Bronchial epithelial cell (primary cell): ENCODE measurements at regions not wholly inside any gene's neighbourhood (a gene's known extent, or its start where the extent isn't known, plus 50 kb on each side); places are given as distances from the start of the nearest gene placed in this dataset.
A peak's percentile ranks its signal among the peaks of the same experiment; 100 is the strongest.

Source experiments
- DNase-seq: peaks from one replicate; pipeline ENCODE4 v3.0.0-alpha.2; 2010; ENCODE audit warnings: low read depth
- FAIRE-seq: peaks from 2 replicates; lab custom pipeline; 2011; peaks lifted over from hg19 to GRCh38; lab: Jason Lieb, UNC
- H3K27me3 ChIP-seq: 2 replicates; pipeline ENCODE4 v1.5.1; 2011; ENCODE audit warnings: low read length; ENCODE audit not compliant: control insufficient read depth, insufficient read depth
- H3K36me3 ChIP-seq: 2 replicates; pipeline ENCODE4 v1.5.1; 2011; ENCODE audit warnings: low read length; ENCODE audit not compliant: control insufficient read depth, insufficient read depth
- H3K4me3 ChIP-seq: 2 replicates; pipeline ENCODE4 v1.5.1; 2011; ENCODE audit warnings: mild to moderate bottlenecking, low read depth, low read length, control low read depth
- CTCF ChIP-seq: IDR thresholded peaks from 2 replicates; pipeline ENCODE4 v1.5.1; 2011; ENCODE audit warnings: mild to moderate bottlenecking, moderate library complexity, low read length, control low read depth, inconsistent platforms; ENCODE audit not compliant: insufficient read depth, severe bottlenecking

- H3K36me3 ChIP-seq = no peaks in the 10 kb centered on the region
- DNase-seq = peak; percentile 91
- no peak for FAIRE-seq
- no peaks in the 10 kb centered on the region for H3K27me3 ChIP-seq
- no peak overlapping the region for H3K4me3 ChIP-seq
- TF ChIP-seq CTCF = no peak
These were observed 438.9 kb downstream of the GRXCR1 start for GRCh38 chr4:43331226-43332051.

- FAIRE-seq (no peak), DNase-seq (no peak)
- H3K36me3 ChIP-seq = no peaks in the 10 kb centered on the region
- TF ChIP-seq CTCF = no peak
- no peaks in the 10 kb centered on the region for H3K27me3 ChIP-seq
- no peak overlapping the region for H3K4me3 ChIP-seq
These were observed 439.5 kb downstream of the GRXCR1 start for GRCh38 chr4:43332052-43332425.

- no peak overlapping the region for H3K4me3 ChIP-seq
- DNase-seq = peak; percentile 79
- no peak for FAIRE-seq
- no peak for TF ChIP-seq CTCF
- H3K27me3 ChIP-seq = no peaks in the 10 kb centered on the region
- no peaks in the 10 kb centered on the region for H3K36me3 ChIP-seq
These were observed 445.2 kb downstream of the GRXCR1 start for GRCh38 chr4:43337707-43338106.

GRCh38 chr4:43339435-43339834, 446.9 kb downstream of the GRXCR1 start:
- Histone ChIP-seq H3K27me3 (no peaks in the 10 kb centered on the region), H3K4me3 (no peak overlapping the region), H3K36me3 (no peaks in the 10 kb centered on the region)
- TF ChIP-seq CTCF = no peak
- FAIRE-seq = peak; percentile 76
- peak; percentile 98 for DNase-seq

GRCh38 chr4:43341741-43342140, 449.2 kb downstream of the GRXCR1 start:
- no peak for TF ChIP-seq CTCF
- H3K27me3 ChIP-seq = no peaks in the 10 kb centered on the region
- H3K36me3 ChIP-seq = no peaks in the 10 kb centered on the region
- FAIRE-seq (no peak), DNase-seq (no peak)
- no peak overlapping the region for H3K4me3 ChIP-seq

GRCh38 chr4:43343298-43343697, 450.8 kb downstream of the GRXCR1 start:
- Histone ChIP-seq H3K36me3 (no peaks in the 10 kb centered on the region), H3K27me3 (no peaks in the 10 kb centered on the region), H3K4me3 (no peak overlapping the region)
- DNase-seq (no peak), FAIRE-seq (no peak)
- no peak for TF ChIP-seq CTCF
